Fibroblast of villous mesenchyme (primary cell): ENCODE measurements at regions not wholly inside any gene's neighbourhood (a gene's known extent, or its start where the extent isn't known, plus 50 kb on each side); places are given as distances from the start of the nearest gene placed in this dataset.

Experiments
- DNase-seq: peaks from one replicate; pipeline ENCODE4 v3.0.0-alpha.2; 2010; ENCODE audit warnings: low read depth
- H3K4me3 ChIP-seq: 2 replicates; pipeline ENCODE4 v1.5.1; 2011; ENCODE audit warnings: low read depth, mild to moderate bottlenecking, low read length
- CTCF ChIP-seq: IDR thresholded peaks from 2 replicates; pipeline ENCODE4 v1.5.1; 2012; ENCODE audit warnings: low read depth, mild to moderate bottlenecking, low read length; ENCODE audit not compliant: insufficient read depth

- peak overlapping the region; percentile 29 for H3K4me3 ChIP-seq
- TF ChIP-seq CTCF: no peak
- DNase-seq: peak; percentile 60
Observed at GRCh38 chr21:31558962-31559367, 100.5 kb upstream of the SOD1 start.

GRCh38 chr21:31558189-31558961, 101.1 kb upstream of the SOD1 start:
- peak overlapping the region; percentile 32 for H3K4me3 ChIP-seq
- DNase-seq: no peak
- no peak for TF ChIP-seq CTCF

GRCh38 chr21:31557421-31558188, 101.9 kb upstream of the SOD1 start:
- no peak overlapping the region for H3K4me3 ChIP-seq
- TF ChIP-seq CTCF: no peak
- DNase-seq: no peak

- no peak for DNase-seq
Observed at GRCh38 chr21:31556662-31557061, 102.8 kb upstream of the SOD1 start.

GRCh38 chr21:31555741-31556191, 103.7 kb upstream of the SOD1 start:
- no peak for TF ChIP-seq CTCF

More at GRCh38 chr21:31556662-31557061, 102.8 kb upstream of the SOD1 start:
- TF ChIP-seq CTCF: no peak
- no peak overlapping the region for H3K4me3 ChIP-seq

GRCh38 chr21:31554511-31555022, 104.9 kb upstream of the SOD1 start:
- no peak for TF ChIP-seq CTCF
- H3K4me3 ChIP-seq: no peak overlapping the region
- no peak for DNase-seq

More at GRCh38 chr21:31555741-31556191, 103.7 kb upstream of the SOD1 start:
- no peak for DNase-seq
- H3K4me3 ChIP-seq: no peak overlapping the region
